ENCODE measurements at regions not wholly inside any gene's neighbourhood (a gene's known extent, or its start where the extent isn't known, plus 50 kb on each side); places are given as distances from the start of the nearest gene placed in this dataset.

DNA sequence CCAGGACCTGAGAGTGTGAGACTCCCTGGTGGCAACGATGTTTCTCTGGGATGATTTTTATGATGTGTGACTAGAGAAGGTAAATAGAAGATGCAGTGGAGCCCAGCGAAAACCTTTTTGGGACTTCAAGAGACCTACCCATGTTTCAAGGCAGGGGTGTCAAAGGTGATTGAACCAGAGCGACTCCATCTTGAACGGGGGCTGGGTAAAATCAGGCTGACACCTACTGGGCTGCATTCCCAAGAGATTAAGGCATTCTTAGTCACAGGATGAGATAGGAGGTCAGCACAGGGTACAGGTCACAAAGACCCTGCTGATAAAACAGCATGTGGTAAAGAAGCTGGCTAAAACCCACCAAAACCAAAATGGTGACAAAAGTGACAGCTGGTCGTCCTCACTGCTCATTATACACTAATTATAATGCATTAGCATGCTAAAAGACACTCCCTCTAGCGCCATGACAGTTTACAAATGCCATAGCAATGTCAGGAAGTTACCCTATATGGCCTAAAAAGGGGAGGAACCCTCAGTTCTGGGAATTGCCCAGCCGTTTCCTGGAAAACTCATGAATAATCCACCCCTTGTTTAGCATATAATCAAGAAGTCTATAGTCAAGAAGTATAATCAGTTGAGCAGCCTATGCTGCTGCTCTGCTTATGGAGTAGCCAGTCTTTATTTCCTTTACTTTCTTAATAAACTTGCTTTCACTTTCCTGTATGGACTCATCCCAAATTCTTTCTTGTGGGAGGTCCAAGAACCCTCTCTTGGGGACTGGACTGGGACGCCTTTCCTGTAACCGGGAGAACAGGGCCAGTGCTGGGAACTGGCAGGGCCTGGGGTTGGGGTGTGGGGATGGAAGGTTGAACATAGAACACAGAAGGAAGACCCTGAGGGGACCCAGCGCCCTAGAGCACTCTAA is 526.4 kb downstream of the QKI start:
- WGBS (ENCODE audit: low lambda C conversion rate, missing lambda C conversion rate): 64% methylated on average over 10 of the region's 10 CpGs
- H2AFZ ChIP-seq: no peak overlapping the region

GRCh38 chr6:163937071-163937470 is 522.6 kb downstream of the QKI start:
- WGBS (ENCODE audit: low lambda C conversion rate, missing lambda C conversion rate): 72% methylated on average over 4 of the region's 4 CpGs
- H3K27me3 ChIP-seq: no peaks in the 10 kb centered on the region
- no peaks in the 10 kb centered on the region for H3K36me3 ChIP-seq (replicated peaks; ENCODE audit: insufficient read depth, low read depth)
- H3K4me1 ChIP-seq (ENCODE audit: insufficient read depth): no peaks in the 10 kb centered on the region
- H3K9me3 ChIP-seq (ENCODE audit: low read depth): no peaks in the 10 kb centered on the region
- no peak overlapping the region for H3K27ac ChIP-seq
- H3K9me2 ChIP-seq (replicated peaks; ENCODE audit: insufficient read depth): no peaks in the 10 kb centered on the region
- no peak overlapping the region for H3K4me2 ChIP-seq
- no peak overlapping the region for H3K4me3 ChIP-seq
- H2AFZ ChIP-seq: no peak overlapping the region
- no peak for TF ChIP-seq EZH2 (IDR thresholded peaks at IDR 0.05; ENCODE audit: borderline replicate concordance)
- no peak for TF ChIP-seq EZH2phosphoT487 (IDR thresholded peaks at IDR 0.05; ENCODE audit: low read depth, severe bottlenecking, unreplicated experiment)
- no peak for TF ChIP-seq CTCF (IDR thresholded peaks at IDR 0.05; ENCODE audit: poor library complexity)
- no peaks in the 10 kb centered on the region for H3K79me2 ChIP-seq
- H4K20me1 ChIP-seq (ENCODE audit: insufficient read depth, poor library complexity, severe bottlenecking): no peaks in the 10 kb centered on the region
- no peak for DNase-seq (ENCODE audit: low spot score)

More for the DNA sequence above, 526.4 kb downstream of the QKI start:
- no peaks in the 10 kb centered on the region for H3K79me2 ChIP-seq
- no peaks in the 10 kb centered on the region for H3K9me3 ChIP-seq (ENCODE audit: low read depth)
- H3K27ac ChIP-seq: no peak overlapping the region
- no peaks in the 10 kb centered on the region for H3K4me1 ChIP-seq (ENCODE audit: insufficient read depth)
- no peaks in the 10 kb centered on the region for H3K36me3 ChIP-seq (replicated peaks; ENCODE audit: insufficient read depth, low read depth)
- no peak for TF ChIP-seq EZH2 (IDR thresholded peaks at IDR 0.05; ENCODE audit: borderline replicate concordance)
- no peak for TF ChIP-seq EZH2phosphoT487 (IDR thresholded peaks at IDR 0.05; ENCODE audit: low read depth, severe bottlenecking, unreplicated experiment)
- no peak for TF ChIP-seq CTCF (IDR thresholded peaks at IDR 0.05; ENCODE audit: poor library complexity)
- peaks cover 3% of the 10 kb centered on the region for H3K27me3 ChIP-seq
- H3K9me2 ChIP-seq (replicated peaks; ENCODE audit: insufficient read depth): no peaks in the 10 kb centered on the region
- no peak overlapping the region for H3K4me3 ChIP-seq
- no peak overlapping the region for H3K4me2 ChIP-seq
- DNase-seq (ENCODE audit: low spot score): no peak
- H4K20me1 ChIP-seq (ENCODE audit: insufficient read depth, poor library complexity, severe bottlenecking): no peaks in the 10 kb centered on the region

DNA sequence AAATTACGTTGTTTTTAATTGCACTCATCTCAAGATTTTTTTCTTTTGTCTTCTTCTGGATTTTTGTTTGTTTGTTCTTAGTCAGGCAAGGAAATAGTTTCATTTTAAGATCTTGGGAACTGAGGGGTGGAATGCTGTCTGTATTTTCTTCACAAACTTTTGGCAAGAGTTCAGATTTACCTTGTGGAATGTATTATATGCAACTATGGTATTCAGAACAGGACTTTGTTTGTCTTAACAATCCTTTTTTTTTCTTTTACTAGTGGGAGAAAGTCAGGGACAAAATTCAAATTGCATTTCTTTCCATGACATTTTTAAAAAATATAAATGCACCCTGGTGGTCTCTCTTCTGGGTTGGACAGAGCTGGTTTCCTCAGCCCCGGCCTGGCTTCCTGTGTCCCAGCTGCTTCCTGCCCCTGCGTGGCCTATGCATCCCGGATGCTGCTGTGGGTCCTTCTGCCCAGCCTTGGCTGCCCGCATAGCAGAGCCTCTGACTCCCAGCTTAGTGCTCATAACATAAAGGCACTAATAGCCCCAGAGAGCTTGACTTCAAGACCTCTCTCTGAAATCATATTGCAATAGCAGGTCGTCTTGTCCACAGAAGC is 520.7 kb downstream of the QKI start:
- TF ChIP-seq EZH2 (IDR thresholded peaks at IDR 0.05; ENCODE audit: borderline replicate concordance): no peak
- TF ChIP-seq CTCF (IDR thresholded peaks at IDR 0.05; ENCODE audit: poor library complexity): no peak
- no peak for TF ChIP-seq EZH2phosphoT487 (IDR thresholded peaks at IDR 0.05; ENCODE audit: low read depth, severe bottlenecking, unreplicated experiment)
- 82% methylated on average over 6 of the region's 6 CpGs for WGBS (ENCODE audit: low lambda C conversion rate, missing lambda C conversion rate)
- Histone ChIP-seq H3K79me2 (no peaks in the 10 kb centered on the region), H3K4me2 (no peak overlapping the region), H3K27me3 (no peaks in the 10 kb centered on the region), H3K27ac (no peak overlapping the region), H3K4me1 (ENCODE audit: insufficient read depth) (no peaks in the 10 kb centered on the region), H3K4me3 (no peak overlapping the region), H4K20me1 (ENCODE audit: insufficient read depth, poor library complexity, severe bottlenecking) (no peaks in the 10 kb centered on the region), H2AFZ (no peak overlapping the region), H3K9me3 (ENCODE audit: low read depth) (no peaks in the 10 kb centered on the region), H3K9me2 (replicated peaks; ENCODE audit: insufficient read depth) (no peaks in the 10 kb centered on the region), H3K36me3 (replicated peaks; ENCODE audit: insufficient read depth, low read depth) (no peaks in the 10 kb centered on the region)
- no peak for DNase-seq (ENCODE audit: low spot score)
